GM12873 (cell line): ENCODE measurements at regions not wholly inside any gene's neighbourhood (a gene's known extent, or its start where the extent isn't known, plus 50 kb on each side); places are given as distances from the start of the nearest gene placed in this dataset.

ENCODE experiments used
- TF ChIP-seq, protein P1 (sequence below): IDR thresholded peaks from 2 replicates; pipeline ENCODE4 v1.5.1; 2012; ENCODE audit warnings: low read depth, mild to moderate bottlenecking, moderate library complexity, low read length, control low read depth; ENCODE audit not compliant: insufficient read depth; ENCODE audit errors: missing control alignments

DNA sequence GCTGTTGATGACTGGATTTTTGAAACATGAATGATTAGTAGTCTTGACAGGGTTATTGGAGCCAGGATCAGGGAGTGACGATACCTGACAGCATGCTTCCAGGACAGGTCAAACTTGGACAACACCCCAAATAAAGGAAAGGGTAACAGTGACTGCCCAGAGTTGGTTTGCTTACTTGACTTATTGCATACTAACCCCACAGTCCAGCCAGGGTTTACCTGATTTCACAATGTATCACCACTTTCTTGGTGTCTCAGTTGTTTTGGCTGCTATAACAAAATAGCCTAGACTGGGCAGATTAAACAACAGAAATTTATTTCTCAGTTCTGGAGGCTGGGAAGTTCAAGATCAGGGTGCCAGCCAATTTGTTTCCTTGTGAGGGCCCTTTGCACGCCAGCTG lies 301.0 kb upstream of the VLDLR start:
- TF ChIP-seq, protein P1, sequence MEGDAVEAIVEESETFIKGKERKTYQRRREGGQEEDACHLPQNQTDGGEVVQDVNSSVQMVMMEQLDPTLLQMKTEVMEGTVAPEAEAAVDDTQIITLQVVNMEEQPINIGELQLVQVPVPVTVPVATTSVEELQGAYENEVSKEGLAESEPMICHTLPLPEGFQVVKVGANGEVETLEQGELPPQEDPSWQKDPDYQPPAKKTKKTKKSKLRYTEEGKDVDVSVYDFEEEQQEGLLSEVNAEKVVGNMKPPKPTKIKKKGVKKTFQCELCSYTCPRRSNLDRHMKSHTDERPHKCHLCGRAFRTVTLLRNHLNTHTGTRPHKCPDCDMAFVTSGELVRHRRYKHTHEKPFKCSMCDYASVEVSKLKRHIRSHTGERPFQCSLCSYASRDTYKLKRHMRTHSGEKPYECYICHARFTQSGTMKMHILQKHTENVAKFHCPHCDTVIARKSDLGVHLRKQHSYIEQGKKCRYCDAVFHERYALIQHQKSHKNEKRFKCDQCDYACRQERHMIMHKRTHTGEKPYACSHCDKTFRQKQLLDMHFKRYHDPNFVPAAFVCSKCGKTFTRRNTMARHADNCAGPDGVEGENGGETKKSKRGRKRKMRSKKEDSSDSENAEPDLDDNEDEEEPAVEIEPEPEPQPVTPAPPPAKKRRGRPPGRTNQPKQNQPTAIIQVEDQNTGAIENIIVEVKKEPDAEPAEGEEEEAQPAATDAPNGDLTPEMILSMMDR, result no peak

DNA sequence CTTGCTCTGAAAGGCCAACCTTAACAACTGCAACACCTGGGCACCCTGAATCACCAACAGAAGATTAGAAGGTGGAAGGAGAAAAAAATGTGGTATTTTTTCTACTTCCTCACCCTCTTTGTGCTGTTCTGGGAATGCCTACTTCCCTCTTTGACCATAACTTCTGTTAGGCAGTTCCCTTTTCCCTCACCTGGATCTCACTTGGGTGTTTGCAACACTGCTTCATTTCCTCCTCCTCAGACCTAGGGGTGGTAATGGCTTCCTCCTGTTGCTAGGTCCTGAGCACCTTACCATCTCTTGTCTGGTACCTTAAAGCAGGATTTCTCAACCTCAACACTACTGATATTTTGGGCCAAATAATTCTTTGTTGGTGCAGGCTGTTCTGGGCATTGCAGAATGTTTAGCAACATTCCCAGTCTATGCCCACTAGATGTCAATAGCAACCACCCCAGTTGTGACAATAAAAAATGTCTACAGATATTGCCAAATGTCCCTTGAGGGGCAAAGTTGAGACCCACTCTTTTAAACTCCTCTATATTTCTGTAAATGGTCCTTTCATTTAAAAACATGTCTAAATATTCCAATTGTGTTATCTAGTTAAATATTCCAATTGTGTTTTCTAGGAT lies 300.0 kb upstream of the VLDLR start:
- TF ChIP-seq, protein P1, result no peak

DNA sequence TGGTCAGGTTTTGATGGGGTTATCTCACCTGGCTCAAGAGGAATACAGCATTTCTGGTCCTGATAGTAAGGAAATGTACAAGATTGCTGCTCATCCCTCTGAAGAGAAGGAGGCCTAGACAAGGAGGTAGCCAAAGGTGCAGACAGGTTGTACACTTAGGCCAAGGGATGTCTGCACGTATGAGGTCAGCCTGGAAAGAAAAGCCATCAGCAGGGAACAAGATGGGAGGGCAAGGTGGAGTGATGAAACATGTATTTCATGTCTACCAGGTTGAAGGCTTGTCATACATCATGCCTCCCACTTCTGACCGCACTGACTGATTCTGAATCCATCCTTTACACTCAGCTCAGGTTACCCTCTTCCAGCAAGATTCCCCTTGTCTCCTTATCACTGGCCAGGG lies 296.8 kb upstream of the VLDLR start:
- TF ChIP-seq, protein P1, result no peak

DNA sequence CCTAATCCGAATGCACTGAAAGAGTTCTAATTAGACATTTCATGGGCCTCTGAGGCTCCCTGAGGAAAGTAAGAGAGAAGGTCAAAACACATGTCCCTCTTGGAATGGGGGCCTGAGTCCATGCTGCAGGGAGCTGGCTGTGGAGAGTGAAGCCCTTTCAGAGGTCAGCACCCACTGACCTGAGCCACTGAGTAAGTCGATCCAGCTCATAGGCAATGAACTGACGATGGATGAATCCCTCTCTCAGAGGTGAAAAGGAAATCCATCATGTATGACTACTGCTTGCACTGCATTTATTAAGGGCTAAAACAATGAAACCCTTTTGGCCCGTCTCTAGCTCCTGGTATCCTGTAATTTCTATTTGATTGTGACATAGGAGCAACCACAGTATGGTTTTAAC lies 288.9 kb upstream of the VLDLR start:
- TF ChIP-seq, protein P1, result no peak

DNA sequence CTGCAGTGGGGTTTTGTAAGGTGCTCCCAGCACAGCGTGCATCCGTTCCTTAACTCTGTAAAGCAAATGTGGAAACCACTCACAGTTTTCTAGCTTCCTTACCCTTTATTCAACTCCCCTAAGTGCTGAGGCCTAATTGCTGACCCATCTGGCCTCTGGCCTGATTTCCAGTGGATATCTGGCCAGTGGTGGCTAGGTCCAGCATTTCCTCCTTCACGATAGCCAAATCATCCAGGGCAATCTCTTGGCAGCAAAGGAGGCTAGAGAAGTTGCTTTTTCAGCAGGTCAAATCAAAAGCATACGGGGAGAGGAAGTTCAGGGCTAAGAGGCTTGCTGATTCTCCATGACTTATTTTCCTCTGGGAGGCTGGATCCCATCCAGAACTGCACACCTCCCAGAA lies 286.3 kb upstream of the VLDLR start:
- TF ChIP-seq, protein P1, result no peak

DNA sequence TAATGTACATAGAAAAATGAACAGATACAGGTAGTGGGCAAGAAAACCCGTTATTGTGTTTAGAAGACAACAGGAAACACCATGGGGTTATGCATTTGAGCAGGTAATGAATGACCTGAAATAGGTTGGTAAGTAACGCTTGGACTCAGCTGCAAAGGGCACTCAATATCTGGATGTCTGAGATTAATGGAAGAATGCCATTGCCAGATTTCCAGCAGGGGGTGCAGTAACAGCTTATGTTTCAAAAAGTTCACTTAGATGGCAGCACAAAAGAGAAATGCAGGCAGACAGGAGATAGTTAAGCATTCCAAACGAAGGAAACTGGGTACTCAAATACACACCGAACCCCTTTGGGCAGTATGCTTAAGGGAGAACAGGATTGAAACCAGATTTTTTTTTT lies 285.5 kb upstream of the VLDLR start:
- TF ChIP-seq, protein P1, result peak; percentile 42

DNA sequence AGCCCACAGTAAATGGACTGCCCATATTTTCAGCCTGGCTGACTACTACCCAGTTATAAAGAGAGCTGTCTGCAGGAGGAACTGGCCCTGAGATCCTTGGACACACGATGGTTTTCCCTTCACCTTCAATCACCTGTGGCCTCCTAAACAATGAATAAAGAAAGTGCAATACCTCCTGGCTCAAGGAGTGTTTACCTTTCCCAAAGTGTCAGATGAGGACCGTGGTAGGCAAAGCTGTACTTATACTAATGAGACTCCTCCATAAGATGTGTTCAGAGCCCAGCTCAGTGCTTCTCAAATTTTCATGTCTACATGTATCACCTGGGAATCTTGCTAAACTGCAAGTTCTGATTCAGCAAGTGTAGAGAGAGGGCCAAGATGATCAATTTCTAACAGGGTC lies 284.5 kb upstream of the VLDLR start:
- TF ChIP-seq, protein P1, result no peak

DNA sequence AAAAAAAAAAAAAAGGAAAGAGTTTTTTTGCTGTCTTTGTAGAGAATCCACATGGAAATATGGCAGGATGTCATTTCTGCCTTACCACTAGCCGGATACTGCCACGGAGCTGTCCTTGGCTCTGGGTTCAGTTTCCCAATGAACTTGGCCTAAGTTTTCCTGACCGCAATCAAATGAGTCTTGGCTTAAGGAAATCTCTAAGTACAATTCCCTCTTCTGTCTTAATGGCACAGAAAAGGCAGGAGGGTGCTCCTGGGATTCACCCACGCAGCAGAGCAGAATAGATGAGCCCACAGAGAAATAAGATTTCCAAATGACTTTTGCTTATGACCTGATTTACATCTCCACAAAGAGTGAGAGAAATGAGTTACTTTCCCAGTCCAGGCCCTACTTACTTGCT lies 284.0 kb upstream of the VLDLR start:
- TF ChIP-seq, protein P1, result no peak
